Umbilical cord (tissue), 1 donor: ENCODE measurements at regions not wholly inside any gene's neighbourhood (a gene's known extent, or its start where the extent isn't known, plus 50 kb on each side); places are given as distances from the start of the nearest gene placed in this dataset.
"Not testable (repeated sequence)": the region's sequence is repeated elsewhere in the genome, so short reads cannot be mapped to it uniquely, and the experiment has no call there.

ENCODE experiments used
- DNase-seq: peaks from one replicate; pipeline ENCODE4 v3.0.0-alpha.2; 2015; ENCODE audit warnings: low spot score

GRCh38 chr9:12414514-12414913 lies 278.7 kb upstream of the TYRP1 start:
- no peak for DNase-seq

GRCh38 chr9:12415361-12415760 lies 277.8 kb upstream of the TYRP1 start:
- no peak for DNase-seq

GRCh38 chr9:12416716-12417115 lies 276.5 kb upstream of the TYRP1 start:
- no peak for DNase-seq

- DNase-seq = no peak
Observed at GRCh38 chr9:12424243-12424642, 268.9 kb upstream of the TYRP1 start.

GRCh38 chr9:12425878-12426864 lies 267.0 kb upstream of the TYRP1 start:
- DNase-seq = peak; percentile 66

GRCh38 chr9:12439267-12439666 lies 253.9 kb upstream of the TYRP1 start:
- DNase-seq = no peak

- not testable (repeated sequence) for DNase-seq
Observed at GRCh38 chr9:12441080-12441479, 252.1 kb upstream of the TYRP1 start.

GRCh38 chr9:12441506-12441905 lies 251.7 kb upstream of the TYRP1 start:
- DNase-seq = no peak

- DNase-seq = no peak
Observed at GRCh38 chr9:12448246-12448645, 244.9 kb upstream of the TYRP1 start.

- DNase-seq = peak; percentile 5
Observed at GRCh38 chr9:12457237-12457636, 235.9 kb upstream of the TYRP1 start.

GRCh38 chr9:12461763-12462460 lies 231.3 kb upstream of the TYRP1 start:
- no peak for DNase-seq

GRCh38 chr9:12462861-12463260 lies 230.3 kb upstream of the TYRP1 start:
- no peak for DNase-seq

- DNase-seq = no peak
Observed at GRCh38 chr9:12463641-12464040, 229.5 kb upstream of the TYRP1 start.

- no peak for DNase-seq
Observed at GRCh38 chr9:12464400-12464799, 228.8 kb upstream of the TYRP1 start.

GRCh38 chr9:12464910-12465512 lies 228.2 kb upstream of the TYRP1 start:
- DNase-seq = peak; percentile 26

GRCh38 chr9:12469084-12469483 lies 224.1 kb upstream of the TYRP1 start:
- DNase-seq = no peak

- no peak for DNase-seq
Observed at GRCh38 chr9:12494411-12494810, 198.8 kb upstream of the TYRP1 start.

GRCh38 chr9:12497790-12498189 lies 195.4 kb upstream of the TYRP1 start:
- DNase-seq = no peak

- no peak for DNase-seq
Observed at GRCh38 chr9:12502520-12502919, 190.7 kb upstream of the TYRP1 start.

- DNase-seq = peak; percentile 32
Observed at GRCh38 chr9:12503606-12504122, 189.5 kb upstream of the TYRP1 start.

- DNase-seq = no peak
Observed at GRCh38 chr9:12510551-12510950, 182.6 kb upstream of the TYRP1 start.

- no peak for DNase-seq
Observed at GRCh38 chr9:12511726-12512125, 181.5 kb upstream of the TYRP1 start.
